ENCODE measurements at regions not wholly inside any gene's neighbourhood (a gene's known extent, or its start where the extent isn't known, plus 50 kb on each side); places are given as distances from the start of the nearest gene placed in this dataset.
"Not testable (repeated sequence)": the region's sequence is repeated elsewhere in the genome, so short reads cannot be mapped to it uniquely, and the experiment has no call there.

DNA sequence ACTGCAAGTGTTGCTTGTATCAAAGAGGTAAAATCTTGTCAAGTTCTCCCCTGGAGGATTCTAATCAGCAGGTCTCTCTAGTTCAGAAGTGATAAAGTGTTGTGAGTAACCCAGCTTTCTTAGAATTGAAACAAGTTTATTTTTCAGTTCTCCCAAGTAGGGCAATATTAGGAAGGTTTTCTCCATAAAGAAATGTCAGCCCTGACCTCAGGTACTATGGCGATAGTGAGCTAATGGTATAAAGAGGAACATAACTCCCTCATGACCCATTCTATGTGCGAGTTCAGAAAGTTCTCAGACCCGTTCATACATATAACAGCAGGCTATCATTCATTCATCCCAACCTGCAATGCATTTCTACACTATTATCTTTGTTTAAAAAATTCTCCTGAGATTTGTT is 421.1 kb upstream of the SETBP1 start:
- no peak for DNase-seq

DNA sequence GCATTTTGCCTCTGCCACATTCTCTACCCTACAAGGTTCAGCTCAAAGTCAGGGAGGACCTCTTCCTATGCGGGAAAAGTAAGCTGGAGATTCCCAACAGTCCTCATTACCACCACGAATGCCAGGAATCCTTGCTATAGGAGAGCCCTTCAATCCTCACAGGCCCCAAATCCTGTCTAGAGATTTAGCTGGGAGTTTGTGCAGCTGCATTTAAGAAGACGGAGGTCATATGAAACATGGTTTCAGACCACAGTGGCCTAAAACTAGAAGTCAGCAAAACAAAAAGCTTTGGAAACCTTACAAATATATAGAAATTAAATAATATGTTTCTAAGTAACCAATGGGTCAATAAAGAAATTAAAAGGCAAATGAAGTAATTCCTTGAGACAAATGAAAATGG is 415.3 kb upstream of the SETBP1 start:
- no peak for DNase-seq

DNA sequence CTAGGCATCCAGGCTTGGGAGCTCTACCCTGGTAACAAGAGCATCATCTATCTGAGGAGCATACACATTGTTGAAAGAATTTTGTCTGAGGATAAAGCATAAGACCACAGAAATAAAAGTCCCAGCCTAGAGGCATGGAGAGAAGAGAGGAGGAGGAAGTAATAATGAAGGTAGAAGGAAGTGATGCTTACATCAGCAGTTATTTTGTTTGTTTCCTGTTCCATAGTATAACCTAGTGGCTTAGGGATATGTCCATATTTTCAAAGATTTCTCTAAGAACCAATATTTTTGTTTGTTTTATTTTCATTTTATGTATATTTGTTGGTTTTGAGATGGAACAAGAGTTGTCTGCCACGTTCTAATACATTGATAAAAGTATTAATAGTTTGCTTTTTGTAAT is 407.4 kb upstream of the SETBP1 start:
- no peak for DNase-seq

DNA sequence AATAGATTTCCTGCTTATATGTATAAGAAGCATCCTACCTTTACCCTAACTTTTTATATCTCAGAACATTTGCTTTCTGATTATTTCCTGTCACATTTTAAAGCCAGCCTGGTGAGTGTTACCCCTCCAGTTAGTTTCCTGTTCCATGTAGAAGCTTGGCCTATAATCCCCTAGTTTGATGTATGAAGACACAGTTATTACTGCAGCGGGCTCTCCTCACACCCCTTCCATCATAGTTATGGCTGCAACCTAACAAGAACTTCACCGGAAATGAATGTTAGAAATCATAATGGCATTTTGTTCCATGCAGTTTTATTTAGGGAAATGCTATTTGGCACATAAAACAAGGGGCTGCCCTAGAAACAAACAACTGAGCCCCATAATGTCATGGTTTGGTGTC is 400.2 kb upstream of the SETBP1 start:
- DNase-seq = no peak

DNA sequence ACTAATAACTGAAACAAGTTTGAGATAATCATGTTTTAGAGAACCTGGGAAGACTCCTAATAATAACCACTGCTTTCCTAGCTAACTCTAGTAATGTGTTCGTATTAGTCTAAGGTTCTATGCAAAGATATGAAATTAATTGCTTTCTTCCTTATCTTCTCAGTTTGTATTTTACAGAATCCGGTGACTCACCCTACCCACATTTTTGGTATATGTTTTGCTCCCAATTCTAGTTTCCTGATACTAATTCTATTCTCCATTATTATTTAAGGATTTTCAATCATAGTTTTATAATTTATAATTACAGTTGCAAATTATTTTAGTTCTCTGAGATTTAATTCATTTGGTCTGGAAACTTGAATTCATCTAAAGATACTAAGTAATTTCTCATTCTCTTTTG is 394.6 kb upstream of the SETBP1 start:
- DNase-seq = no peak

DNA sequence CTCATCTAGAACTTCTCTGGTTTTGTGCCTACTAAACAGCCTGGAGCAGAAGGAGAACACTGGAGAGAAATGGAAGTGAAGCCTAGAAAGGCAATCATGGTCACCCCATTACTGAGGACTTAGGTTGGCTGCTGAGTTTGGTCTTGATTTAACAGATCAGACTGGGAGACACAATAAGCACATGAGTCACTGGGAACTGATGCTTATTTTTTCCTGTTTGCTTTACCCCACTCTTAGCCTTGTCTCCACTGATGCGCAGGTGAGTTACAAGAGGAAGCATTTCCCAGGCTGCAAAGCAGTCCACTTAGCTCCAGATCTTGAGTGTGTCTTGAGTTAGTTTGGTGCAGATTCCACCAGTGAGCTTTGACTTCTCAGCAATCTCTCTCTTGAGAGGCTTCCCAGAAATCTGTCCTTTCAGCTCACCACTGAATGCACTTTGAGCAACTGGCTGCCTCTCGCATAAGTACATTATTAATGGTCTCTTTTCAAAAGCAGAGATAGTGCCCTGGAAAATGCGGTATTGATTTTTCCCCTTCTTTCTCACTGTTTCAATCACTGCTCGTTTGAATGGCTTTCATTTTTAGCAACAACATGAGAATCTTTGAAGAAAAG is 390.2 kb upstream of the SETBP1 start:
- no peak for DNase-seq

DNA sequence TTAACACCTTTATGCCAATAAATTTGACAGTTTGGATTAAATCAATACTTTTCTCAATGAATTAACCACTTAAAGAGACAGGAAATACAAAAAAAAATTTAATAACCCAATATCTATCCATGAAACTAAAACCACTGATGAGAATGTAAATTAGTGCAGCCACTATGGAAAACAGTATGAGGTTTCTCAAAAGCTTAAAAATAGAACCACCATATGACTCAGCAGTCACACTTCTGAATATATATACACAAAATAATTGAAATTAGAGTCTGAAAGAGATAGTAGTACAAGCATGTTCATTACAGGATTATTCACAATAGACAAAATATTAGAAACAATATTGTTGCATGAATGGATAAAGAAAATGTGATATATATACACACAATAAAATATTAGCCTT is 382.1 kb upstream of the SETBP1 start:
- no peak for DNase-seq

DNA sequence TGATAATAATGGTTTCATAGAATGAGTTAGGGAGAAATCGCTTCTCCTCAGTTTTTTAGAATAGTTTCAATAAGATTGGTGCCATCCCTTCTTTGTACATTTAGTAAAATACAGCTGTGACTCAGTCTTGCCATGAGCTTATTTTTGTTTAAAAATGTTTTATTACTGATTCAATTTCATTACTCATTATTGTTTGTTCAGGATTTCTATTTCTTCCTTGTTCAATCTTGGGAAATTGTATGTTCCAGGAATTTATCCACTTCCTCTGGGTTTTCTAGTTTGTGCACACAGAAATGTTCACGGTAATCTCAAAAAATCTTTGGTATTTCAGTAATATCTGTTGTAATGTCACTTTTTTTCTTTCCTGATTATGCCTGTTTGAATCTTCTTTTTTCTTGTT is 371.5 kb upstream of the SETBP1 start:
- DNase-seq = no peak

DNA sequence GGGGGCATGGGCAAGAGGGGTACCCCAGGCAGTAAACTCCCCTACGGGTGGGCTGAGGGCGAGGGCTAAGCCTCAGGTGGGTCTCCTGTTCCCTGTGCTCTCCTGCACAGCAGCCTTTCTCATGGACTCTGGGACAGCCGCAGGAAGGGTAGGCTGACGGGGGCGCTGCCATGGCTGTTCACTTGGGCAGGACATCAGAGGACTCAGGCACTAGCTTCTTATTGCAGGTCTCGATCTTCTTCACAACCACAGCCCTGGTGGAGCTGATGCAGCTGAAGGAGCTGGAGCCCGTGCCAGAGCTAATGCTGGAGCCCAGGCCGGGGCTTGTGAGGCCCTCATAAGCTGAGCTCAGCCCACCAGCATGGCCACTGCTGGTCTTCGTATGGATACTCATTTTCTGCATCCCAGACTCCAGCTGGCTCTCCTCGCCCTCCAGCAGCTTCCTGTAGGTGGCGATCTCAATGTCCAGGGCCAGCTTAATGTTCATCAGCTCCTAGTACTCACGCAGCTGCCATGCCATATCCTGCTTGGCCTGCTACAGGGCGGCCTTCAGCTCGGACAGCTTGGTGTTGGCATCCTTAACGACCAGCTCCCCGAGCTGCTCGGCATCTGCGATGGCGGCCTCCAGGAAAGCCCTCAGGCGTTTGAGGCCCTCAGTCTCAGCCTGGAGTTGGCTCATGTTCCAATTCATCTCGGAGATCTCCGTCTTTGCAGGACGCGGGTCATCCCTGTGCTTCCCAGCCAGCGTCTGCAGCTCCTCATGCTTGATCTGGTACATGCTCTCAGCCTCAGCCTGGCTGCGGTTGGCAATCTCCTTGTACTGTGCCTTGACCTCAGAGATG is 359.8 kb upstream of the SETBP1 start:
- no peak for DNase-seq

DNA sequence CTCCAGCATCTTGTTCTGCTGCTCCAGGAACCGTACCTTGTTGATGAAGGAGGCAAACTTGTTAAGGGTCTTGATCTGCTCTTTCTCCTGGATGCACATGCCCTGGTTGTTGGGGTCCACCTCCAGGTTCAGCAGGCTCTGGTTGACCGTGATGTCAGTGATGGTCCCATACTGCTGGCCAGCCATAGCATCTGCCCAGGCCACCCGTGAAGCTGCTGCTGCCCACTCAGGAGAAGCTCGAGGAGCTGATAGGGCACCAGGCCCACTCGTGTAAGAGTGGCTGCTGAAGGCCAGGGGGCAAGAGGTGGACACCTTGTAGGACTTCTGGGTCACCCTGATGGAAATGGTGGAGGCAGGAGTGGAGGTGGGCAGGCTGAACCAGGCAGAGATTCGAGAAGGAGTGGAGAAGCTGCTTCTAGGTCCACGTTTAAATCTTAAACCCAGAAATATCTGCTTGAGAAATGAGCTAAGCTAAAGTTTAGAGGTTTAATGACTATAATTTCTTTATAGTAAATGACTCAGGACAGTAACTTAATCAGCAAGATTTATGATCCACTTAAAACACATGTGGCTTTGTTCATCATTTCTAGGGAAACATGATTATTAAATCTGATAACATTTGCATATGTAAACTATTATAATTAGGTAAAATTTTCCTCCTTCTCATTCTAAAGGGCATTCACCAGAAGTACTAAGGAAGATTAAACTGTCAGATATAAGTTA is 358.7 kb upstream of the SETBP1 start:
- no peak for DNase-seq

DNA sequence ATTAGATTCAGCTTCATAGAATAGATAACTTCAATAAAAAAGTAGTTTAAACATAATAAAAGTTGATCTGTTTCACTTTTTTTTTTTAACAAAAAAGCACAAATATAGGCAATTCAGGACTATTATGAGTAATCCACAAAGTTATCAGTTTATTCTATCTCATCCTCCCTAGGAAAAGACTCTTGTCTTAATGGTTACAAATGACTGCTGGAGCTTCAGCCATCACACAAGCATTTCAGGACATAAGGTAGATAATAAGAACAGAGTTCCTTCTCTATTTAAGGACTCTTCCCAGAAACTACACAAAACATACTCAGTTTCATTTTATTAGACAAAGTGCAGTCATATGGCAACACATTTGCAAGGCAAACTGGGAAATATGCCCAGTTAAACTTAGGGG is 357.6 kb upstream of the SETBP1 start:
- DNase-seq = no peak

DNA sequence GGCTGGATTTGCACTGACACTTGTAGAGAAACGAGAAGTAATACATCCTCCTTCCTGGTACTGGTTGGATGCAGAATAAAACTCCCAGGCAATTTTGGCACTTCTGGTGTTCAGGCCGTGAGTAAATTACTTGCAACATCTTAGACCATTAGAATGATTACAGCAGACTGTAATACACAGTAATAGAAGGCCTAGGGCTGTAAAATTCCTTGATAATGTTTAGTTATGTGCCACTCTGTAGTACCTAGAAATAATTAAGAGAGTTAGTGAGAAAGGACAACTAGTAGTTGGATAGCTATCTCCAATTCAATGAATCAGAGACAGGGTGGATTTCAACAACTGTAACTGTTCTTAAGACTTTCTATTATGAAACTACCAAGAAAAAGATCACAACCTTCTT is 356.3 kb upstream of the SETBP1 start:
- no peak for DNase-seq

DNA sequence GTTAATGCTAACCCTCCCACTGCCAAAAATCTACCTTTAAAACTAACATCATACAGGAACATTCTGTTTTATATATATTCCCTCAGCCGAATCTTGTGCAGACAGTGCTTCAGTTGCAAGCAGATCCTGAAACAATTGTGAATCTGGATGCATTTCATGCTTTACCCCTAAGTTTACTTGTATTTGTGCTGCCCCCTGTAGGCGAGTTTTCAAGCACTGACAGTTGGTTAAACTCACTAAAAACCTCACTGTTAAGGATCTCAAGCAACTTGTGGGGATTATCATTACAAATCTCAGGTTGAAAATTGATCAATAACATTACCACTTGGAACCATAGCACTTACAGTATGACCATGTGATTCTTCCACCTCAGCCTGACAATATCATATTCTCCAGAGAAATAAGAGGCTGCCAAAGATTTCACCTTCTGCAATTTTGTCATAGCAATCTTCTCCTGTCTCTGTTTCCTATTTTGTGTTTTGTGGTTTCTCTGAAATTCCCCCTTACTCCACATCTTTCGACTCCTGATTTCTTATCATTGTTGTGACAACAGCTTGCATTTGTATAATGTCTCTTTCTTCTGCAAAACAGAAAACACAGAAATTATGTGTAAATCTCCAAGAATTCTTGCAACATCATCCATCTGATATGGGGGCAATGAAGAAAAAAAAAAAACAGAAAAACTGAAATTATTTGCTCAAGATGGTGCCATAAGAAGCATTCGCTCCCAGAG is 354.6 kb upstream of the SETBP1 start:
- DNase-seq = peak; percentile 49 to 83 (median 64)

DNA sequence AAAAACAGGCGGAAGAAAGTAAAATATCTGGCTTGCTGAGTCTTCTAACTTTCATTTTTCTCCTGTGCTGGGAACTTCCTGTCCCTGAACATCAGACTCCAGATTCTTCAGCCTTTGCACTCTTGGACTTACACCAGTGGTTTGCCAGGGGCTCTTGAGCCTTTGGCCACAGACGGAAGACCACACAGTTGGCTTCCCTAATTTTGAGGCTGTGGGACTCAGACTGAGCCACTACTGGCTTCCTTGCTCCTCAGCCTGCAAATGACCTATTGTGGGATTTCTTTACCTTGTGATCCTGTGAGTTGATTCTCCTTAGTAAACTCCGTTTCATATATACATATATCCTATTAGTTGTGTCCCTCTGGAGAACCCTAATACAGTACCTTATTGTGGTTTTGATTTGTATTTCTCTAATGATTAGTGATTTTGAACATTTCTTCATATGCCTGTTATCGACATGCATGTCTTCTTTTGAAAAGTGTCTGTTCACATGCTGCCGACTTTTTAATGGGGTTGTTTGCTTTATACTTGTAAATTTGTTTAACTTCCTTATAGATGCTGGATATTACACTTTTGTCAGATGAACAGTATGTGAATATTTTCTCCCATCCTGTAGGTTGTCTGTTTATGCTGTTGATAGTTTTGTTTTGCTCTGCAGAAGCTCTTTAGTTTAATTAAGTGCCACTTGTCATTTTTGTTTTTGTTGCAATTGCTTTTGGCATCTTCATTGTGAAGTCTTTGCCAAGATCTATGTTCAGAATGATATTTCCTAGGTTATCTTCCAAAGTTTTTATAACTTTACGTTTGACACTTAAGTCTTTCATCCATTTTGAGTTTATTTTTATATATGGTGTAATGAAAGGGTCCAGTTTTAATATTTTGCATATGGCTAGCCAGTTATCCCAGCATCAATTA is 348.8 kb upstream of the SETBP1 start:
- no peak for DNase-seq

DNA sequence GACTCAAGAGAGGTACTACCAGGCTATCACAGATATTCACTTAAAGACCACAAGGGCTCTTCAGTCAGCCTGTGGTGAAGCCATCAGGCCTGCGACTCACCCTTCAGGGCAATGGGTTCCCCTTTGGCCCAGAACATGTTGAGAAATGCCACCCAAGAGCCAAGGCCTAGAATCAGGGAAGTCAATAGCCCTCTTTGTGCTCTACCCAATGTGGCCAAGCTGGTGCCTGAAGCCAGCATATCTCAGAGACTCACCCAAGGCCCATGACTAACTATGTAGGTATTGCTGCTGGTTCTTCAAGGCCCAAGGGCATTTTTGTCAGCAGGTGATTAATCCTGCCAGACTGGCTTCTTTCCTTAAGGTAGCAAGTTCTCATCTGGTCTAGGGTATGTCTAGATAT is 338.9 kb upstream of the SETBP1 start:
- DNase-seq = no peak

DNA sequence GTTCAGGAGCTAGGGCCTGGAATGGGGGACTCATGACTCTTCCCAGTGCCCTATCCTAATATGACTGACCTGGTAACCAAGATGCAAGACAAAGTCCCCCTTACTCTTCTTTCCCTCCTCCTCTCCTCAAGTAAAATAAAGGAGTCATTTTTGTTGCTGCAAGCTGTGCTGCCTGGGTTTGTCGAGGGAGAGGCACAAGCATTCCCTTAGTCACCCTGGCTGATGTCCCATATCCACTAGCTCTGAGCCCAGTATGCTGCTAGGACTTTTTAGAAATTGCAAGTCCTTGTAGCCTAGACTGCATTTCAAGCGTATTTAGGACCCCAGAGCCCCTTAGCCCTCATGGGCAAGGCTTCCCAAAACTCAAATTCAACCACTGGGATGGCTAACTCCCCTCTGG is 338.5 kb upstream of the SETBP1 start:
- DNase-seq = no peak

DNA sequence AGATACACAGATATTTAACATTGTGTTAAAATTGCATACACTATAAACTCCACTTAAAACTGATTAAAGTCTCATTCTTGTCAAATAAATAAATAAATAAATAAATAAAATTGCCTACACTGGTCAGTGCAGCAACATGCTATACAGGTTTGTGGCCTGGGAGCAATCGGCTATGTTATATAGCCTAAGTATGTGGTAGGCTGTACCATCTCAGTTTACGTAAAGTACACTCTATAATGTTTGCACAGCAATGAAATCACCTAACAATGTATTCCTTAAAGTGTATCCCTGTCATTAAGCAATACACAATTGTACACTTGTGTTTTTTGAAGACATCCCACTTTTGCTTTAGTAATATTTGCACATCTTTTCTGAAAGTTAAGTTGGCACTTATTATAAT is 337.7 kb upstream of the SETBP1 start:
- DNase-seq = peak in 2 of 3 experiments; percentile 6 to 22

DNA sequence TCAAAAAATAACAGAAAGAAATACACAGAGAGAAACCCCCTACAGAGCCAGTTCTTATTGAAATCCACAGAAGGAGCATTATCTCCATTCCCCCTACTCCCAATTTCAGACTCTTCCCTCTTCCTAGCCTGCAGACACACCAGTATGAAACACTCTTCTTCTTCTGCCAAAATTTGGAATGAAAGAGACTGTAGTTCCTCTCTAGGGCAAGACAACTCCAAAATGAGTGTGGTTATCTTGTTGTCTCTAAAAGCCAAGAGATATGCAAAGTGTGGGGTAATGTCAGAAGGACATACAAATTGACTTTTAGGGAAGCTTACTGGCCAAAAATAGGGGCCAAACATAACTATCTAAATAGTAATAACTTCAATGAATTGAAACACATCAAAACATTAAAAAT is 337.1 kb upstream of the SETBP1 start:
- DNase-seq = no peak

DNA sequence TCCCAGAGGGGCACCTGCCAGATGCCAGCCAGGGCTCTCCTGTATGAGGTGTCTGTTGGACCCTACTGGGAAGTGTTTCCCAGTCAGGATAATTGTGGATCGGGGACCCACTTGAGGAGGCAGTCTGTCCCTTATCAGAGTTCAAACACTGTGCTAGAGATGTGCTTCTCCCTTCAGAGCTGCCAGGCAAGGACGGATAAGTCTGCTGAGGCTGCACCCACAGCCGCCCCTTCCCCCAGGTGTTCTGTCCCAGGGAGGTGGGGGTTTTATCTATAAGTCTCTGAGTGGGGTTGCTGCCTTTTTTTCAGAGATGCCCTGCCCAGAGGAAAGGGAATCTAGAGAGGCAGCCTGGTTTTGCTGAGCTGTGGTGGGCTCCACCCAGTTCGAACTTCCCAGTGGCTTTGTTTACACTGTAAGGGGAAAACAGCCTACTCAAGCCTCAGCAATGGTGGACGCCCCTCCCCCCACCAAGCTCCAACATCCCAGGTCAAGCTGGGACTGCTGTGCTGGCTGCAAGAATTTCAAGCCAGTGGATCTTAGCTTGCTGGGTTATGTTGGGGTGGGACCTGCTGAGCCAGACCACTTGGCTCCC is 324.0 kb upstream of the SETBP1 start:
- no peak for DNase-seq

DNA sequence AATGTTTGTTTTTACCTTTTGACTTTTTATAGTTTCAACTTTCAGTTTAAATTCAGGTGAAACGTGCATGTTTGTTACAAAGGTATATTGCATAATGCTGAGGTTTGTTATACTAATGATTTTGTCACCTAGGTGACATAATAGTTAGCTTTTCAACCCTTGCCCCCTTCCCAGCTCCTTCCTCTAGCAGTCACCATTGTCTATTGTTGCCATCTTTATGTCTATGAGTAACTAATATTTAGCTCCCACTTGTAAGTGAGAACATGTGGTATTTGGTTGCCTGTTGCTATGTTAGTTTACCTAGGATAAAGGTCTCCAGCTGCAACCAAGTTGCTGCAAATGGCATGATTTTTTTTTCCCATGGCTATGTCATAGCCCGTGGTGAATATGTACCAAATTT is 322.3 kb upstream of the SETBP1 start:
- DNase-seq = peak in 2 of 3 experiments; percentile 8 to 53

DNA sequence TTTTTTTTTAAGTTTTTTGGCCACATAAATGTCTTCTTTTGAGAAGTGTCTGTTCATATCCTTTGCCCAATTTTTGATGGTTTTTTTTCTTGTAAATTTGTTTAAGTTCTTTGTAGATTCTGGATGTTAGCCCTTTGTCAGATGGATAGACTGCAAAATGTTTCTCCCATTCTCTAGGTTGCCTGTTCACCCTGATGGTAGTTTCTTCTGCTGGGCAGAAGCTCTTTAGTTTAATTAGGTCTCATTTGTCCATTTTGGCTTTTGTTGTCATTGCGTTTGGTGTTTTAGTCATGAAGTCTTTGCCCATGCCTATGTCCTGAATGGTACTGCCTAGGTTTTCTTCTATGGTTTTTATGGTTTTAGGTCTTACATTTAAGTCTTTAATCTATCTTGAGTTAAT is 320.9 kb upstream of the SETBP1 start:
- DNase-seq = not testable (repeated sequence)

DNA sequence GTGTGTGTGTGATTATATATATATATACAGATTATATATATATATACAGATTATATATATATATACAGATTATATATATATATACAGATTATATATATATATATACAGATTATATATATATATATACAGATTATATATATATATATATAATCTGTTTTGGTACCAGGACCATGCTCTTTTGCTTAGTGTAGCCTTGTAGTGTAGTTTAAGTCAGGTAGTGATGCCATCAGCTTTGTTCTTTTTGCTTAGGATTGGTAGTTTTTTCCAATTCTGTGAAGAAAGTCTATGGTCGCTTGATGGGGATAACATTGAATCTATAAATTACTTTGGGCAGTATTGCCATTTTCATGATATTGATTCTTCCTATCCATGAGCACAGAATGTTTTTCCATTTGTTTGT is 318.5 kb upstream of the SETBP1 start:
- peak in 1 of 3 experiments; percentile 10 for DNase-seq
